ENCODE measurements at regions not wholly inside any gene's neighbourhood (a gene's known extent, or its start where the extent isn't known, plus 50 kb on each side); places are given as distances from the start of the nearest gene placed in this dataset.

GRCh38 chr3:193974671-193975535 lies 161.0 kb upstream of the HES1 start:
- WGBS, 2 donors, result 76 to 77% methylated on average over 22 of the region's 22 CpGs
- no peak for DNase-seq (ENCODE audit: low spot score in 2 of 2)
- H3K4me3 ChIP-seq (ENCODE audit: low read depth, poor library complexity, severe bottlenecking), result no peak overlapping the region
- TF ChIP-seq, protein P1, sequence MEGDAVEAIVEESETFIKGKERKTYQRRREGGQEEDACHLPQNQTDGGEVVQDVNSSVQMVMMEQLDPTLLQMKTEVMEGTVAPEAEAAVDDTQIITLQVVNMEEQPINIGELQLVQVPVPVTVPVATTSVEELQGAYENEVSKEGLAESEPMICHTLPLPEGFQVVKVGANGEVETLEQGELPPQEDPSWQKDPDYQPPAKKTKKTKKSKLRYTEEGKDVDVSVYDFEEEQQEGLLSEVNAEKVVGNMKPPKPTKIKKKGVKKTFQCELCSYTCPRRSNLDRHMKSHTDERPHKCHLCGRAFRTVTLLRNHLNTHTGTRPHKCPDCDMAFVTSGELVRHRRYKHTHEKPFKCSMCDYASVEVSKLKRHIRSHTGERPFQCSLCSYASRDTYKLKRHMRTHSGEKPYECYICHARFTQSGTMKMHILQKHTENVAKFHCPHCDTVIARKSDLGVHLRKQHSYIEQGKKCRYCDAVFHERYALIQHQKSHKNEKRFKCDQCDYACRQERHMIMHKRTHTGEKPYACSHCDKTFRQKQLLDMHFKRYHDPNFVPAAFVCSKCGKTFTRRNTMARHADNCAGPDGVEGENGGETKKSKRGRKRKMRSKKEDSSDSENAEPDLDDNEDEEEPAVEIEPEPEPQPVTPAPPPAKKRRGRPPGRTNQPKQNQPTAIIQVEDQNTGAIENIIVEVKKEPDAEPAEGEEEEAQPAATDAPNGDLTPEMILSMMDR (IDR thresholded peaks at IDR 0.05), result no peak
- no peak for TF ChIP-seq POLR2A (IDR thresholded peaks at IDR 0.05)
- intact Hi-C loops (cut with DNase I; ENCODE audit: low total_unique reads), result no loop called here

DNA sequence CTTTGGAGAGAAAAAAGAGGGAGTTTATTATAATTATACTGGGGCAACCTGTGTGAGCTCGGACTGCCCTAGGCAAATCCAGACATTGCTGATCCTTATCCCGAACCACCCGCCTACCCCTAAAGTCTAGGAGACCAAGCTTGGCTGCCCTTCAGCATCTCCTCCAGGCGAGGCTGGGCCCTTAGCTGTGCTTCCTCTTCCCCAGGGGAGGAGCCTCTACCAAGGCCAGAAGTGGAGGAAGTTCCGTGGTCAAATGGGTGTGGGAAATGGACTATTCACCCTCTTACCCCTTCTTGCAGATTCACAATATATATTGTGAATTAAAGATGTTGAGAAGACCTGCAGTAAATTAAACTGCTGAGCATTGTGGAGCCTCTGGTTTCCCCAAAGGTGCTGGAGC lies 158.3 kb upstream of the HES1 start:
- H3K4me3 ChIP-seq (ENCODE audit: low read depth, poor library complexity, severe bottlenecking), result no peak overlapping the region
- TF ChIP-seq, protein P1 (IDR thresholded peaks at IDR 0.05), result no peak
- TF ChIP-seq POLR2A (IDR thresholded peaks at IDR 0.05), result no peak
- DNase-seq (ENCODE audit: low spot score in 2 of 2), result no peak
- intact Hi-C loops (cut with DNase I; ENCODE audit: low total_unique reads), result no loop called here
- WGBS, 2 donors, result 59 to 72% methylated on average over 5 of the region's 5 CpGs

DNA sequence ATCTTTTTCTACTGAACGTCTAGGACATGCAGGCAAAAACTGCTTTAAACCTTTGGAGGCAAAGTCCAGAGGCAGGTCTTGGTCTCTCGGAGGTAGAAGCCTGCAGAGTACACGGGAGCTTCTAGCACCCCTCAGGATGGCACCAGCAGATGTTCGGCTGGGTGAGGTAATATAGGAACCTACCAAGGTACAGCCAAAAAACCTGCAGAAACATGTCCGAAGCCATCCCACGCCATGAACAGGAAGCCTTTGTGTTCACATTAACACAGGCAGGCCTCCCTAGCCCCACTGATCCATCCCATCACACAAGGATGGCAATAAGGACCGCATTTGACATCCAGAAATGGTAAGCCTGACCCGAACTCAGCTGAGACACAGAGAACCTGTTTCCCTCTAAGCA lies 157.9 kb upstream of the HES1 start:
- TF ChIP-seq POLR2A (IDR thresholded peaks at IDR 0.05), result no peak
- TF ChIP-seq, protein P1 (IDR thresholded peaks at IDR 0.05), result no peak
- WGBS, 2 donors, result 59 to 66% methylated on average over 8 of the region's 8 CpGs
- intact Hi-C loops (cut with DNase I; ENCODE audit: low total_unique reads), result no loop called here
- no peak overlapping the region for H3K4me3 ChIP-seq (ENCODE audit: low read depth, poor library complexity, severe bottlenecking)
- DNase-seq (ENCODE audit: low spot score in 2 of 2), result peak in 1 of 2 donors; percentile 68

DNA sequence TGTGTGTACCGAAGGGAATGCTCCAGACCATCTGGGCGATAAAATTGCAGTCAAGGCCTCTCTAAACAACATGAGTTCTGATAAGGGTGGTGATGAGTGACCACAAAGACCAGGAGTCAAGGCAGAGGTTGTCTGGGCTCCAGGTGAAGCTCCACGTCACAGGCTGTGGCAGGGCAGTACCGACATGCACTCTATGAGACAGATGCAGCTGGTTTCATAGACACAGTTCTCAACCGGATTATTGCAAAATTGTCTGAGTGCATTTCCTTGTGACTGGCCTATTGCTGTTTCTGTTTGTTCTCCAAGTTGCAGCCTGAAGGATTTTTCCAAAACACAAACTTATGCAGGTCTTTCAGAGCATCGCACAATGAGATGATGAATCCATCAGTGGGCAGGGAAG lies 157.5 kb upstream of the HES1 start:
- no peak for TF ChIP-seq POLR2A (IDR thresholded peaks at IDR 0.05)
- TF ChIP-seq, protein P1 (IDR thresholded peaks at IDR 0.05), result no peak
- intact Hi-C loops (cut with DNase I; ENCODE audit: low total_unique reads), result no loop called here
- WGBS, 2 donors, result 41 to 65% methylated on average over 6 of the region's 6 CpGs
- DNase-seq (ENCODE audit: low spot score in 2 of 2), result peak in 1 of 2 donors; percentile 78
- H3K4me3 ChIP-seq (ENCODE audit: low read depth, poor library complexity, severe bottlenecking), result no peak overlapping the region

DNA sequence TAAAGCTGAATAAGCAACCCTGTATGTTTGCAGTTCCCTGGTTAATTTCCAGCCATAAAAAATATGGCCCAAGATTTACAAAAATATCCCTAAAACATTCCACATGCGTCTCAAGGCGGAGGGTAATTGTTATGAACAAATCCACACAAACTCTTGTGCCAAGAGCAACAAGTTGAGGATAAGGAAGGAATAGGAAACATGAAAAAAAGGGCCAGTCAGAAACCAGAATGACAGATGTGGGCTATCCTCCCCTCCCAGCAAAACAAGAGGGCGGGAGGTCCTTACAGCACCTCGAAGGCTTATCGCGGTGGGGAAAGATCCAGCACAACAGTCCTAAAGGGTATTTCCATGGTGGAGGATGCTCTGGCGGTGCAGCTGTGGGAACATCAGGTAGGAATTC lies 155.6 kb upstream of the HES1 start:
- DNase-seq (ENCODE audit: low spot score in 2 of 2), result peak in 1 of 2 donors; percentile 71
- intact Hi-C loops (cut with DNase I; ENCODE audit: low total_unique reads), result no loop called here
- WGBS, 2 donors, result 55 to 61% methylated on average over 7 of the region's 7 CpGs
- TF ChIP-seq, protein P1 (IDR thresholded peaks at IDR 0.05), result no peak
- no peak for TF ChIP-seq POLR2A (IDR thresholded peaks at IDR 0.05)
- no peak overlapping the region for H3K4me3 ChIP-seq (ENCODE audit: low read depth, poor library complexity, severe bottlenecking)

Measured in lower leg skin (tissue), 4 donors.